Mesenchymal stem cell (in vitro differentiated cells and primary cell): ENCODE measurements at regions not wholly inside any gene's neighbourhood (a gene's known extent, or its start where the extent isn't known, plus 50 kb on each side); places are given as distances from the start of the nearest gene placed in this dataset.

Source experiments
- DNase-seq: peaks from one replicate; pipeline ENCODE4 v3.0.0-alpha.2; 2013
- H2AFZ ChIP-seq: one replicate; pipeline ENCODE4 v1.6.1; 2013; ENCODE audit warnings: low read depth, mild to moderate bottlenecking, control low read depth, inconsistent platforms, low read length, moderate library complexity
- H2AK5ac ChIP-seq: 2 replicates; pipeline ENCODE4 v1.6.1; 2013; ENCODE audit warnings: low read length, moderate library complexity, mild to moderate bottlenecking, inconsistent platforms; ENCODE audit not compliant: severe bottlenecking
- H2BK120ac ChIP-seq: one replicate; pipeline ENCODE4 v1.6.1; 2013; ENCODE audit warnings: low read depth, mild to moderate bottlenecking, inconsistent platforms, low read length, moderate library complexity
- H2BK12ac ChIP-seq, 2 experiments: one replicate each; pipeline ENCODE4 v1.6.1; 2013; ENCODE audit warnings: inconsistent platforms in 2 of 2, low read length in 2 of 2, mild to moderate bottlenecking in 2 of 2, moderate library complexity in 2 of 2, control low read depth in 1 of 2
- H2BK15ac ChIP-seq: one replicate; pipeline ENCODE4 v1.6.1; 2013; ENCODE audit warnings: mild to moderate bottlenecking, low read depth, inconsistent platforms; ENCODE audit not compliant: poor library complexity, severe bottlenecking
- H2BK5ac ChIP-seq: 2 replicates; pipeline ENCODE4 v1.6.1; 2013; ENCODE audit warnings: low read depth, mild to moderate bottlenecking, low read length, control low read depth, inconsistent platforms; ENCODE audit not compliant: poor library complexity, severe bottlenecking
- H3K14ac ChIP-seq, 2 experiments: one replicate each; pipeline ENCODE4 v1.6.1; 2013; ENCODE audit warnings: inconsistent platforms in 2 of 2, low read length in 2 of 2, control low read depth in 1 of 2, mild to moderate bottlenecking in 1 of 2, moderate library complexity in 1 of 2
- H3K18ac ChIP-seq, 2 experiments: one replicate each; pipeline ENCODE4 v1.6.1; 2013; ENCODE audit warnings: inconsistent platforms in 2 of 2, low read length in 2 of 2, control low read depth in 1 of 2, low read depth in 1 of 2, mild to moderate bottlenecking in 1 of 2
- H3K23ac ChIP-seq, 2 experiments: one replicate each; pipeline ENCODE4 v1.6.1; 2013; ENCODE audit warnings: inconsistent platforms in 2 of 2, low read length in 2 of 2, mild to moderate bottlenecking in 2 of 2, moderate library complexity in 2 of 2, control low read depth in 1 of 2
- H3K27ac ChIP-seq: 2 replicates; pipeline ENCODE4 v1.5.1; 2013; ENCODE audit warnings: mild to moderate bottlenecking, moderate library complexity, low read length, control low read depth, inconsistent platforms; ENCODE audit not compliant: poor library complexity, severe bottlenecking
- H3K27me3 ChIP-seq, 2 experiments: 2 replicates each; pipeline versions ENCODE4 v1.6.1 to v1.7.0; 2013; ENCODE audit warnings: low read length in 2 of 2, mild to moderate bottlenecking in 2 of 2, moderate library complexity in 2 of 2, control low read depth in 1 of 2, inconsistent platforms in 1 of 2; ENCODE audit not compliant: control insufficient read depth in 1 of 2, insufficient read depth in 1 of 2
- H3K36me3 ChIP-seq, 2 experiments: 2 replicates each; pipeline versions ENCODE4 v1.6.1 to v1.7.0; 2013; ENCODE audit warnings: low read length in 2 of 2, control low read depth in 1 of 2, inconsistent platforms in 1 of 2, low read depth in 1 of 2, mild to moderate bottlenecking in 1 of 2; ENCODE audit not compliant: insufficient read depth in 2 of 2, control insufficient read depth in 1 of 2
- H3K4ac ChIP-seq, 2 experiments: one replicate each; pipeline ENCODE4 v1.6.1; 2013; ENCODE audit warnings: inconsistent platforms in 2 of 2, low read length in 2 of 2, mild to moderate bottlenecking in 2 of 2, moderate library complexity in 2 of 2, control low read depth in 1 of 2, low read depth in 1 of 2
- H3K4me1 ChIP-seq: 2 replicates; pipeline ENCODE4 v1.6.1; 2013; ENCODE audit warnings: low read depth, low read length, control low read depth; ENCODE audit not compliant: control insufficient read depth, insufficient read depth
- H3K4me2 ChIP-seq: 2 replicates; pipeline ENCODE4 v1.6.1; 2013; ENCODE audit warnings: low read length, mild to moderate bottlenecking, inconsistent platforms; ENCODE audit not compliant: poor library complexity, severe bottlenecking
- H3K4me3 ChIP-seq, 2 experiments: 2 replicates each; pipeline versions ENCODE4 v1.5.1 to v1.7.0; 2013; ENCODE audit warnings: low read length in 2 of 2, mild to moderate bottlenecking in 2 of 2, control low read depth in 1 of 2, low read depth in 1 of 2; ENCODE audit not compliant: insufficient read depth in 1 of 2
- H3K79me1 ChIP-seq: replicated peaks from 2 replicates; pipeline ENCODE4 v1.6.1; 2013; ENCODE audit warnings: mild to moderate bottlenecking, control low read depth, low read length, inconsistent platforms; ENCODE audit not compliant: poor library complexity, severe bottlenecking
- H3K9ac ChIP-seq: 2 replicates; pipeline ENCODE4 v1.7.0; 2013; ENCODE audit warnings: mild to moderate bottlenecking, low read length, moderate library complexity
- H3K9me3 ChIP-seq: 2 replicates; pipeline ENCODE4 v1.7.0; 2013; ENCODE audit warnings: mild to moderate bottlenecking, low read length; ENCODE audit not compliant: control insufficient read depth
- H4K8ac ChIP-seq: one replicate; pipeline ENCODE4 v1.6.1; 2013; ENCODE audit warnings: inconsistent platforms, mild to moderate bottlenecking, low read length, moderate library complexity
- H4K91ac ChIP-seq: one replicate; pipeline ENCODE4 v1.6.1; 2013; ENCODE audit warnings: mild to moderate bottlenecking, low read length, inconsistent platforms
- WGBS: methylation state at CpG from one replicate; pipeline ENCODE4 v1.1.7; 2013; ENCODE audit warnings: mixed read lengths; 5-methylcytosine and 5-hydroxymethylcytosine counted together

- H3K4me3 ChIP-seq, result no peak overlapping the region
- WGBS, result 65% methylated on average over 9 of the region's 9 CpGs
- H3K27me3 ChIP-seq, result peaks cover 0 to 25% of the 10 kb centered on the region in 2 experiments
- no peak overlapping the region for H3K23ac ChIP-seq
- no peak overlapping the region for H4K8ac ChIP-seq
- H2BK15ac ChIP-seq, result no peak overlapping the region
- H3K4me1 ChIP-seq, result no peaks in the 10 kb centered on the region
- no peak overlapping the region for H2AFZ ChIP-seq
- no peak for DNase-seq
- no peak overlapping the region for H2AK5ac ChIP-seq
- H3K27ac ChIP-seq, result no peak overlapping the region
- H2BK12ac ChIP-seq, result no peak overlapping the region
- H3K4me2 ChIP-seq, result no peak overlapping the region
- H3K79me1 ChIP-seq, result no peaks in the 10 kb centered on the region
- H3K18ac ChIP-seq, result no peak overlapping the region
- H3K14ac ChIP-seq, result no peak overlapping the region
- H2BK120ac ChIP-seq, result no peak overlapping the region
- no peak overlapping the region for H3K4ac ChIP-seq
- no peaks in the 10 kb centered on the region for H3K9me3 ChIP-seq
- no peak overlapping the region for H2BK5ac ChIP-seq
- no peak overlapping the region for H4K91ac ChIP-seq
- H3K36me3 ChIP-seq, result no peaks in the 10 kb centered on the region
- H3K9ac ChIP-seq, result no peak overlapping the region
Measured at GRCh38 chr2:239669181-239669898, 268.5 kb upstream of the HDAC4 start.

GRCh38 chr2:239668651-239669050 lies 267.8 kb upstream of the HDAC4 start:
- Histone ChIP-seq H3K4ac (no peak overlapping the region), H2BK5ac (no peak overlapping the region), H2BK120ac (no peak overlapping the region), H3K79me1 (no peaks in the 10 kb centered on the region), H3K27ac (no peak overlapping the region), H2AK5ac (no peak overlapping the region), H4K8ac (no peak overlapping the region), H3K14ac (no peak overlapping the region), H4K91ac (no peak overlapping the region), H3K23ac (no peak overlapping the region), H2AFZ (no peak overlapping the region), H3K27me3 (peaks cover 0 to 24% of the 10 kb centered on the region in 2 experiments), H3K4me1 (no peaks in the 10 kb centered on the region), H3K9ac (no peak overlapping the region), H3K9me3 (no peaks in the 10 kb centered on the region), H3K4me3 (no peak overlapping the region), H3K18ac (no peak overlapping the region), H3K36me3 (no peaks in the 10 kb centered on the region), H3K4me2 (no peak overlapping the region), H2BK12ac (no peak overlapping the region), H2BK15ac (no peak overlapping the region)
- 91% methylated on average over 3 of the region's 3 CpGs for WGBS
- no peak for DNase-seq

GRCh38 chr2:239668042-239668441 lies 267.2 kb upstream of the HDAC4 start:
- no peak overlapping the region for H3K4me2 ChIP-seq
- H3K27me3 ChIP-seq, result peaks cover 0 to 28% of the 10 kb centered on the region in 2 experiments
- no peak overlapping the region for H2BK5ac ChIP-seq
- H3K4ac ChIP-seq, result no peak overlapping the region
- H3K79me1 ChIP-seq, result no peaks in the 10 kb centered on the region
- 81% methylated on average over 8 of the region's 8 CpGs for WGBS
- no peaks in the 10 kb centered on the region for H3K4me1 ChIP-seq
- H4K91ac ChIP-seq, result no peak overlapping the region
- H2AK5ac ChIP-seq, result no peak overlapping the region
- no peaks in the 10 kb centered on the region for H3K36me3 ChIP-seq
- H3K23ac ChIP-seq, result no peak overlapping the region
- no peak for DNase-seq
- H3K9me3 ChIP-seq, result no peaks in the 10 kb centered on the region
- no peak overlapping the region for H2AFZ ChIP-seq
- H3K18ac ChIP-seq, result no peak overlapping the region
- no peak overlapping the region for H3K27ac ChIP-seq
- no peak overlapping the region for H2BK15ac ChIP-seq
- H2BK120ac ChIP-seq, result no peak overlapping the region
- H2BK12ac ChIP-seq, result no peak overlapping the region
- no peak overlapping the region for H3K4me3 ChIP-seq
- H3K9ac ChIP-seq, result no peak overlapping the region
- no peak overlapping the region for H4K8ac ChIP-seq
- no peak overlapping the region for H3K14ac ChIP-seq

- H3K4ac ChIP-seq, result no peak overlapping the region
- H3K9me3 ChIP-seq, result no peaks in the 10 kb centered on the region
- H3K23ac ChIP-seq, result no peak overlapping the region
- no peak overlapping the region for H3K14ac ChIP-seq
- no peak overlapping the region for H2BK12ac ChIP-seq
- H3K9ac ChIP-seq, result no peak overlapping the region
- H3K4me2 ChIP-seq, result no peak overlapping the region
- H3K27ac ChIP-seq, result no peak overlapping the region
- DNase-seq, result no peak
- no peaks in the 10 kb centered on the region for H3K36me3 ChIP-seq
- 77% methylated on average over 10 of the region's 10 CpGs for WGBS
- no peaks in the 10 kb centered on the region for H3K4me1 ChIP-seq
- H3K79me1 ChIP-seq, result no peaks in the 10 kb centered on the region
- H4K91ac ChIP-seq, result no peak overlapping the region
- H3K4me3 ChIP-seq, result no peak overlapping the region
- H2BK120ac ChIP-seq, result no peak overlapping the region
- H4K8ac ChIP-seq, result no peak overlapping the region
- no peak overlapping the region for H2BK15ac ChIP-seq
- no peak overlapping the region for H2AK5ac ChIP-seq
- no peak overlapping the region for H2BK5ac ChIP-seq
- H3K18ac ChIP-seq, result no peak overlapping the region
- peaks cover 0 to 30% of the 10 kb centered on the region in 2 experiments for H3K27me3 ChIP-seq
- no peak overlapping the region for H2AFZ ChIP-seq
Measured at GRCh38 chr2:239667431-239667985, 266.7 kb upstream of the HDAC4 start.
